Neural cell (in vitro differentiated cells): ENCODE measurements at regions not wholly inside any gene's neighbourhood (a gene's known extent, or its start where the extent isn't known, plus 50 kb on each side); places are given as distances from the start of the nearest gene placed in this dataset.

Experiments
- H2AFZ ChIP-seq: fragments of 200-600, 300-800 bp; sonication (generic), shearing (Covaris generic); 2 replicates; pipeline ENCODE4 v1.6.0; 2014; ENCODE audit warnings: low read depth, mild to moderate bottlenecking, antibody characterized with exemption, low read length, moderate library complexity
- H3F3A ChIP-seq: fragments of 200-600 bp; shearing (Covaris generic); 2 replicates; pipeline ENCODE4 v1.6.1; 2016; ENCODE audit warnings: mild to moderate bottlenecking, moderate library complexity, mixed read lengths, antibody characterized with exemption, low read length; ENCODE audit not compliant: insufficient read depth, poor library complexity, severe bottlenecking
- H3K27ac ChIP-seq: fragments of 200-600, 300-800 bp; sonication (generic), shearing (Covaris generic); 2 replicates; pipeline ENCODE4 v1.5.1; 2014; ENCODE audit warnings: mild to moderate bottlenecking, low read length, moderate library complexity
- H3K27me3 ChIP-seq: fragments of 300-800, 200-600 bp; sonication (generic), shearing (Covaris generic); 2 replicates; pipeline ENCODE4 v1.6.0; 2014; ENCODE audit warnings: mild to moderate bottlenecking, low read depth, low read length, moderate library complexity; ENCODE audit not compliant: insufficient read depth
- H3K36me3 ChIP-seq: fragments of 300-800, 200-600 bp; sonication (generic), shearing (Covaris generic); 2 replicates; pipeline ENCODE4 v1.5.1; 2014; ENCODE audit warnings: mild to moderate bottlenecking, antibody characterized with exemption, low read length, moderate library complexity; ENCODE audit not compliant: insufficient read depth
- H3K4me2 ChIP-seq: fragments of 300-800, 200-600 bp; sonication (generic), shearing (Covaris generic); 2 replicates; pipeline ENCODE4 v1.6.0; 2014; ENCODE audit warnings: mild to moderate bottlenecking, low read length
- H3K4me3 ChIP-seq: fragments of 300-800, 200-600 bp; sonication (generic), shearing (Covaris generic); 2 replicates; pipeline ENCODE4 v1.5.1; 2014; ENCODE audit warnings: mild to moderate bottlenecking, low read length, moderate library complexity
- H3K79me2 ChIP-seq: fragments of 200-600 bp; shearing (Covaris generic); replicated peaks from 2 replicates; pipeline ENCODE4 v1.6.0; 2014; ENCODE audit warnings: mild to moderate bottlenecking, low read length, moderate library complexity; ENCODE audit not compliant: insufficient read depth
- H3K9ac ChIP-seq: fragments of 300-800, 200-600 bp; sonication (generic), shearing (Covaris generic); 2 replicates; pipeline ENCODE4 v1.6.1; 2016; ENCODE audit warnings: mild to moderate bottlenecking, low read length, mixed read lengths
- H3K9me2 ChIP-seq: fragments of 200-600 bp; shearing (Covaris generic); 2 replicates; pipeline ENCODE4 v1.6.1; 2016; ENCODE audit warnings: mild to moderate bottlenecking, low read length, mixed read lengths; ENCODE audit not compliant: insufficient read depth
- H3K9me3 ChIP-seq: fragments of 200-600, 300-800 bp; sonication (generic), shearing (Covaris generic); 2 replicates; pipeline ENCODE4 v1.6.1; 2016; ENCODE audit warnings: mild to moderate bottlenecking, mixed run types, low read length, moderate library complexity, mixed read lengths
- H4K20me1 ChIP-seq: fragments of 200-600 bp; shearing (Covaris generic); 2 replicates; pipeline ENCODE4 v1.6.1; 2016; ENCODE audit warnings: mild to moderate bottlenecking, mixed run types; ENCODE audit not compliant: insufficient read depth
- EP300 ChIP-seq: fragments of 450-650 bp; conservative IDR thresholded peaks from 2 replicates; pipeline ENCODE4 v1.6.1; 2014; ENCODE audit warnings: antibody characterized with exemption, mild to moderate bottlenecking, moderate library complexity; ENCODE audit not compliant: poor library complexity, severe bottlenecking
- EZH2 ChIP-seq: fragments of 200-600, 300-800 bp; shearing (Covaris generic), sonication (generic); IDR thresholded peaks from 2 replicates; pipeline ENCODE4 v1.6.1; 2014; ENCODE audit warnings: antibody characterized with exemption, low read length, borderline replicate concordance, mild to moderate bottlenecking; ENCODE audit not compliant: insufficient read depth, poor library complexity, severe bottlenecking
- MXI1 ChIP-seq: fragments of 450-650 bp; conservative IDR thresholded peaks from 2 replicates; pipeline ENCODE4 v1.6.1; 2014; ENCODE audit warnings: antibody characterized with exemption, mild to moderate bottlenecking; ENCODE audit not compliant: poor library complexity, severe bottlenecking
- POLR2AphosphoS5 ChIP-seq: IDR thresholded peaks from 2 replicates; pipeline ENCODE4 v1.6.1; 2012
- RAD21 ChIP-seq: fragments of 450-650 bp; conservative IDR thresholded peaks from 2 replicates; pipeline ENCODE4 v1.6.1; 2014; ENCODE audit warnings: antibody characterized with exemption, mild to moderate bottlenecking, moderate library complexity
- SMC3 ChIP-seq: fragments of 450-650 bp; conservative IDR thresholded peaks from 2 replicates; pipeline ENCODE4 v1.6.1; 2014; ENCODE audit warnings: antibody characterized with exemption, mild to moderate bottlenecking, moderate library complexity; ENCODE audit not compliant: poor library complexity
- TAF1 ChIP-seq: IDR thresholded peaks from 2 replicates; pipeline ENCODE4 v1.6.1; 2012; ENCODE audit warnings: low read depth
- TF ChIP-seq, protein P1 (sequence below): IDR thresholded peaks from 2 replicates; pipeline ENCODE4 v1.6.1; 2012; ENCODE audit warnings: borderline replicate concordance
- TF ChIP-seq, protein P2 (sequence below): fragments of 450-650 bp; IDR thresholded peaks from 2 replicates; pipeline ENCODE4 v1.5.1; 2014; ENCODE audit warnings: antibody characterized with exemption, mild to moderate bottlenecking, moderate library complexity; ENCODE audit not compliant: poor library complexity, severe bottlenecking

DNA sequence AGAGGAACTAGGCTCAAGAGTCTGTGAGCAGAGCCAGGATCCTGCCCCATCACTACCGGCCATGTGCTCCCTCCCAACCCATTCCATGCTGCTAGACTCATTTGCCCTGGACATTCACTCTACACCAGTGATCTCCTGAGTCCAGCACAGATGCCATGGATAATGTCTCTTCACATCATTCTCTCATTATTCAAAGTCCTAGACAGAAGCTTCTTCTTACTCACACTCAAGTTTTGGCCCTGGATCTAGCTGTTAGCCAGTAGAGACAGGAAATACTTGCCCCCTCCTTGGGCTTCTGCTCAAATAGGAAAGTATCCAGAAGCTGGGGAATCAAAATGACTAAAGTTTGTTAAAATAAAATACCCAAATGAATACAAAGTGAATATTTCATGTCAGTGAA is 266.8 kb upstream of the LDB2 start:
- no peaks in the 10 kb centered on the region for H3K9me3 ChIP-seq
- H3K9ac ChIP-seq: no peak overlapping the region
- no peaks in the 10 kb centered on the region for H3F3A ChIP-seq
- no peak overlapping the region for H3K4me3 ChIP-seq
- no peak overlapping the region for H3K4me2 ChIP-seq
- H4K20me1 ChIP-seq: no peaks in the 10 kb centered on the region
- TF ChIP-seq EP300 (no peak), RAD21 (no peak), EZH2 (no peak), TAF1 (no peak), POLR2AphosphoS5 (no peak), MXI1 (no peak), SMC3 (no peak)
- TF ChIP-seq, protein P1, sequence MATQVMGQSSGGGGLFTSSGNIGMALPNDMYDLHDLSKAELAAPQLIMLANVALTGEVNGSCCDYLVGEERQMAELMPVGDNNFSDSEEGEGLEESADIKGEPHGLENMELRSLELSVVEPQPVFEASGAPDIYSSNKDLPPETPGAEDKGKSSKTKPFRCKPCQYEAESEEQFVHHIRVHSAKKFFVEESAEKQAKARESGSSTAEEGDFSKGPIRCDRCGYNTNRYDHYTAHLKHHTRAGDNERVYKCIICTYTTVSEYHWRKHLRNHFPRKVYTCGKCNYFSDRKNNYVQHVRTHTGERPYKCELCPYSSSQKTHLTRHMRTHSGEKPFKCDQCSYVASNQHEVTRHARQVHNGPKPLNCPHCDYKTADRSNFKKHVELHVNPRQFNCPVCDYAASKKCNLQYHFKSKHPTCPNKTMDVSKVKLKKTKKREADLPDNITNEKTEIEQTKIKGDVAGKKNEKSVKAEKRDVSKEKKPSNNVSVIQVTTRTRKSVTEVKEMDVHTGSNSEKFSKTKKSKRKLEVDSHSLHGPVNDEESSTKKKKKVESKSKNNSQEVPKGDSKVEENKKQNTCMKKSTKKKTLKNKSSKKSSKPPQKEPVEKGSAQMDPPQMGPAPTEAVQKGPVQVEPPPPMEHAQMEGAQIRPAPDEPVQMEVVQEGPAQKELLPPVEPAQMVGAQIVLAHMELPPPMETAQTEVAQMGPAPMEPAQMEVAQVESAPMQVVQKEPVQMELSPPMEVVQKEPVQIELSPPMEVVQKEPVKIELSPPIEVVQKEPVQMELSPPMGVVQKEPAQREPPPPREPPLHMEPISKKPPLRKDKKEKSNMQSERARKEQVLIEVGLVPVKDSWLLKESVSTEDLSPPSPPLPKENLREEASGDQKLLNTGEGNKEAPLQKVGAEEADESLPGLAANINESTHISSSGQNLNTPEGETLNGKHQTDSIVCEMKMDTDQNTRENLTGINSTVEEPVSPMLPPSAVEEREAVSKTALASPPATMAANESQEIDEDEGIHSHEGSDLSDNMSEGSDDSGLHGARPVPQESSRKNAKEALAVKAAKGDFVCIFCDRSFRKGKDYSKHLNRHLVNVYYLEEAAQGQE: no peak
- TF ChIP-seq, protein P2, sequence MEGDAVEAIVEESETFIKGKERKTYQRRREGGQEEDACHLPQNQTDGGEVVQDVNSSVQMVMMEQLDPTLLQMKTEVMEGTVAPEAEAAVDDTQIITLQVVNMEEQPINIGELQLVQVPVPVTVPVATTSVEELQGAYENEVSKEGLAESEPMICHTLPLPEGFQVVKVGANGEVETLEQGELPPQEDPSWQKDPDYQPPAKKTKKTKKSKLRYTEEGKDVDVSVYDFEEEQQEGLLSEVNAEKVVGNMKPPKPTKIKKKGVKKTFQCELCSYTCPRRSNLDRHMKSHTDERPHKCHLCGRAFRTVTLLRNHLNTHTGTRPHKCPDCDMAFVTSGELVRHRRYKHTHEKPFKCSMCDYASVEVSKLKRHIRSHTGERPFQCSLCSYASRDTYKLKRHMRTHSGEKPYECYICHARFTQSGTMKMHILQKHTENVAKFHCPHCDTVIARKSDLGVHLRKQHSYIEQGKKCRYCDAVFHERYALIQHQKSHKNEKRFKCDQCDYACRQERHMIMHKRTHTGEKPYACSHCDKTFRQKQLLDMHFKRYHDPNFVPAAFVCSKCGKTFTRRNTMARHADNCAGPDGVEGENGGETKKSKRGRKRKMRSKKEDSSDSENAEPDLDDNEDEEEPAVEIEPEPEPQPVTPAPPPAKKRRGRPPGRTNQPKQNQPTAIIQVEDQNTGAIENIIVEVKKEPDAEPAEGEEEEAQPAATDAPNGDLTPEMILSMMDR: no peak
- H3K27ac ChIP-seq: no peak overlapping the region
- H3K27me3 ChIP-seq: no peaks in the 10 kb centered on the region
- H3K9me2 ChIP-seq: no peaks in the 10 kb centered on the region
- H3K79me2 ChIP-seq: no peaks in the 10 kb centered on the region
- H3K36me3 ChIP-seq: no peaks in the 10 kb centered on the region
- no peak overlapping the region for H2AFZ ChIP-seq

DNA sequence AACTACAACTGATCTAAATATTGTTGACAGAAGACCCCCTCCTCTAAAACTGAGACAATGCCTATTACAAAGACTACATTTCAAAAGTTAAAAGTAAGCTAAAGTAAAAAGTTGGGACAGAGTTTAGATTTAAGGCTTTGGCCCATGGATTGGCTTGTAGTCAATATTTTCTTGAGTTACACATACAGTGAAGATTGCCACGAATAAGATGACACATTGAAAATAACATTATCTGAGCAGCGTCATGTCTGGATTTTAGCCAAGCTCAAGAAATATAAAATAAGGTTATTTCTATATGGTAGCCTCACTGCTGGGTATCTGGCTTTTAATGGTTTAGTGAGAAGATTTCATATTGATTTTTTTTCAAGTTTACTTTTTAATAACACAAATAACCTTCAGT is 266.2 kb upstream of the LDB2 start:
- TF ChIP-seq EP300: no peak
- TF ChIP-seq RAD21: no peak
- no peak for TF ChIP-seq EZH2
- TF ChIP-seq, protein P1: no peak
- TF ChIP-seq SMC3: no peak
- no peak for TF ChIP-seq TAF1
- TF ChIP-seq, protein P2: no peak
- no peak for TF ChIP-seq MXI1
- no peak for TF ChIP-seq POLR2AphosphoS5
- H3K4me3 ChIP-seq: no peak overlapping the region
- no peak overlapping the region for H3K9ac ChIP-seq
- H3K27ac ChIP-seq: no peak overlapping the region
- no peak overlapping the region for H2AFZ ChIP-seq
- H3K4me2 ChIP-seq: no peak overlapping the region
- H3F3A ChIP-seq: no peaks in the 10 kb centered on the region
- no peaks in the 10 kb centered on the region for H3K9me3 ChIP-seq
- H4K20me1 ChIP-seq: no peaks in the 10 kb centered on the region
- no peaks in the 10 kb centered on the region for H3K79me2 ChIP-seq
- H3K27me3 ChIP-seq: no peaks in the 10 kb centered on the region
- no peaks in the 10 kb centered on the region for H3K9me2 ChIP-seq
- no peaks in the 10 kb centered on the region for H3K36me3 ChIP-seq
